GM18861 (cell line): ENCODE measurements at regions not wholly inside any gene's neighbourhood (a gene's known extent, or its start where the extent isn't known, plus 50 kb on each side); places are given as distances from the start of the nearest gene placed in this dataset.

Source experiments
- ATAC-seq: cut with Tn5 transposase; IDR thresholded peaks from one replicate; pipeline ENCODE4 v1.9.1; 2021; ENCODE audit not compliant: unreplicated experiment

- ATAC-seq, result no peak
These were observed 83.6 kb downstream of the SPRING1 start for GRCh38 chr12:116654226-116654743.

DNA sequence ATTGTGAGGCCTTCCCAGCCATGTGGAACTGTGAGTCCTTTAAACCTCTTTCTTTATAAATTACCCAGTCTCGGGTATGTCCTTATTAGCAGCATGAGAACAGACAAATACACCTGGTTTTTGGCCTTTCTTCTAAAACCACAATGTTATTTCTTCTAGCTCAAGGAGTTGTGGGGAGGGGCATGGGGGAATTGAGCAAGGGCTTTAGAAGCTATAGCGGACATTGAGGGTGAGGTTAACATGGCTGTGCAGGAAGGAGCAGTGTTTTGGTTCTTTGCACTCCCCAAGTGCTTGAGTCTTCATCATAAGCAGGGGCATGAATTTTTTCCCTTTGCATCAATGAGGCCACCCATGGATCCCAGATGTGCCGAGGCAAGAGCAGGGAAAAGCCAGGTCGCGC lies 86.8 kb downstream of the SPRING1 start:
- no peak for ATAC-seq

- ATAC-seq, result no peak
These were observed 87.2 kb downstream of the SPRING1 start for GRCh38 chr12:116650585-116651087.

DNA sequence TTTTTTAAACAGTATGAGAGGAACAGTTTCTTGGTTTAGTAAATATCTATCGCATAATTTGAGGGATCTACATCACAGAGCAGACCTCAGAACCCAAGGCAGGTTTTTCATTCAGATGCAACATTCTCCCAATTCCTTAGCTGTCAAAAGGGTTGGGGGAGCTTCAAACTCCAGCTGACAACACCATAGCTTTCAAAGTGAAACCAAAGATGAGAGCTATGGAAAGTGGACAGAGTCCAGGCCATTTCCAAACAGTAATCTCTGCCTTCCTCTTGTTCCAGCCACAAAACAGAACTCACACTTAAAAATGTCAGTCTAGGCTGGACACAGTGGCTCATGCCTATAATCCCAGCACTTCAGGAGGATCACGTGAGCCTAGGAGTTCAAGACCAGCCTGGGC lies 87.8 kb downstream of the SPRING1 start:
- ATAC-seq, result no peak

GRCh38 chr12:116647813-116648212 lies 88.6 kb downstream of the MAP1LC3B2 start:
- no peak for ATAC-seq

- ATAC-seq, result no peak
These were observed 87.7 kb downstream of the MAP1LC3B2 start for GRCh38 chr12:116646901-116647300.

DNA sequence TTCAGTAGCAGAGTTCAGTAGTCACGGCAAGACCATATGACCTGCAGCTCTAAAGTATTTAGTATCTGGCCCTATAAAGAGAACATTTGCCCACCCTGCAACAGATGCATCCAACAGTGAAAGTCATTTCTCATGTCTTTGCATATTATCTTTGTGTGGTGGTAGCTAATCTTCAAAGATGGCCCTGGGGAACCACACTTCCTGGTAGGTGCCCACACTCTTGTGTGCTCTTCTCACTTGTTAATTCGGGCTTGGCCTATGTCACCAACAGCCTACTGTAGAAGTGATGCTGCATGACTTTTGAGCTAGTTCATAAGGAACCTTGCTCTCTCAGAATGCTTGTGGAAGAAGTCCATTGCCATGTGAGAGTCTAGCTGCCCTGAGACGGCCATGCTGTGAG lies 85.6 kb downstream of the MAP1LC3B2 start:
- ATAC-seq, result no peak

DNA sequence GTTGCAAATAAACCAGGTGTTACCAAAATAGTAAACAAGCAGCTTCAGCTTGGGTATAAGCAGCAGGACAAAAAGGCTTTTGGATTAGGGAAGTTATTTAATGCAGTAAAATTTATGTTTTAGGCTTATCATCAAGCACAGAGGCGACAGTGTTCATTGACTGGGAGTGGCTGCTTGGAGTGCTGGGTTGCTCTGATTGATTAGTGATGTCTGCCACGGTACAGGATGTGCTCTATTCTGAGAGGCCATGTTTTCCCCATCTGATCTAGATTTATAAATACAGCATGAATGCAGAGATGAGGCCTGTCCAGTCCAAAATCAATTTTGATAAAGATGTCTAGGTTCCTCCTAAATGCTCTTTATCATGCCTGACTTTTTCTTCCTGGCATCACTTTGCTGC lies 83.5 kb downstream of the MAP1LC3B2 start:
- ATAC-seq, result no peak

- ATAC-seq, result no peak
These were observed 82.9 kb downstream of the MAP1LC3B2 start for GRCh38 chr12:116642106-116642505.

DNA sequence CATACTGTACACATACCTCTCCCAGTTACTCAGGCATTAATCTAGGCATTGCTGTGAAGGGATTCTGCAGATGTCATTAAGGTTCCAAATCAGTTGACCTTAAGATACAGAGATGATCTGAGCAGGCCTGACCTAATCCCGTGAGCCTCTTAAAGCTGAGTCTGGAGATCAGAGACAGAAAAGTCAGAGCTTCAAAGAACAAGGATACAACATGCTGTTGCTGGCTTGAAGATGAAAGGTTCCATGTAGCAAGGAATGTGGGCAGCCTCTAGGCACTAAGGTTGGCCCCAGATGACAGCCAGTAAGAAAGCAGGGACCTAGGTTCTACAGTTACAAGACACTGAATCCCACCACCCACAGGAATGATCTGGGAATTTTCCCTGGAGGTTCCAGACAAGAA lies 81.1 kb downstream of the MAP1LC3B2 start:
- no peak for ATAC-seq

GRCh38 chr12:116639765-116640164 lies 80.6 kb downstream of the MAP1LC3B2 start:
- no peak for ATAC-seq

DNA sequence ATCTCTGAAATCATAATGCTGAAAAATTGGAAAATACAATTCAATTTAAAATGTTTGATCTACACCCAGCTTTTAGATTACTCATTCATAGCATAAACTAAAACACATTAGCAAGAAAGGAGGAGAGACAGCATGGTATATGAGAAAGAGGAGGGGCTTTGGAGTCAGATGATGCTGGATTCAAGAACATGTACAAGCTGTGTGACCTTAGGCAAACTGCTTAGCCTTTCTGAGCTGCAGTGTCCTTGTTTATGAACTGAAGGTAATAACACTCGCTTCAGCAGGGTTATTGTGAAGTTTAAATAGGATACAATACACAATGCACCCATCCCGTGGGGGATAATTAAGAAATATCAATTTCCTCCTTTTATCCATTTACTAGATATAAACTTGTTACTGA lies 79.2 kb downstream of the MAP1LC3B2 start:
- no peak for ATAC-seq

DNA sequence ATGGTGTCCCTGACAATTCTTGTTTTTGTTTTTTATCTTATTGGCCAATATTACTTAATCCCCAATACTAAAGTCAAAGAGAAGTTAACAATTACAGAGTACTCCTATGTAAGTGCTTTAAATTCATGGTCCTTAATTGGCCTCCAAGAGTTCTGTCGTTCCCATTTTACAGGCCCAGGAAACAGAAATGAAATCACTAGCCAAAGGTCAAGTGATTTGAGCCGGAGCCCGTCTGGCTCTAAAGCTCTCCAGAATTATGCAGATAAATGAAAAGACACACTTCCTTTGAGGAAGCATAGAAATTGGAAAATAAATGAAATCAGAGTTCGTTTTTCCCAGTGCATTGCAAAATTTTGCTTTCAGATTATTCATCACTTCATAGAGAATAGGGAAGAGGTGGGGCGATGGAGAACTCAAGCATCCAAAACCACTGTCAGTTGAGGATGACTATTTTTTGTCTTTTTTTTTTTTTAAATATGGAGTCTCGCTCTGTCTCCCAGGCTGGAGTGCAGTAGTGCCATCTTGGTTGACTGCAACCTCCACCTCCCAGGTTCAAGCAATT lies 78.5 kb downstream of the MAP1LC3B2 start:
- no peak for ATAC-seq

DNA sequence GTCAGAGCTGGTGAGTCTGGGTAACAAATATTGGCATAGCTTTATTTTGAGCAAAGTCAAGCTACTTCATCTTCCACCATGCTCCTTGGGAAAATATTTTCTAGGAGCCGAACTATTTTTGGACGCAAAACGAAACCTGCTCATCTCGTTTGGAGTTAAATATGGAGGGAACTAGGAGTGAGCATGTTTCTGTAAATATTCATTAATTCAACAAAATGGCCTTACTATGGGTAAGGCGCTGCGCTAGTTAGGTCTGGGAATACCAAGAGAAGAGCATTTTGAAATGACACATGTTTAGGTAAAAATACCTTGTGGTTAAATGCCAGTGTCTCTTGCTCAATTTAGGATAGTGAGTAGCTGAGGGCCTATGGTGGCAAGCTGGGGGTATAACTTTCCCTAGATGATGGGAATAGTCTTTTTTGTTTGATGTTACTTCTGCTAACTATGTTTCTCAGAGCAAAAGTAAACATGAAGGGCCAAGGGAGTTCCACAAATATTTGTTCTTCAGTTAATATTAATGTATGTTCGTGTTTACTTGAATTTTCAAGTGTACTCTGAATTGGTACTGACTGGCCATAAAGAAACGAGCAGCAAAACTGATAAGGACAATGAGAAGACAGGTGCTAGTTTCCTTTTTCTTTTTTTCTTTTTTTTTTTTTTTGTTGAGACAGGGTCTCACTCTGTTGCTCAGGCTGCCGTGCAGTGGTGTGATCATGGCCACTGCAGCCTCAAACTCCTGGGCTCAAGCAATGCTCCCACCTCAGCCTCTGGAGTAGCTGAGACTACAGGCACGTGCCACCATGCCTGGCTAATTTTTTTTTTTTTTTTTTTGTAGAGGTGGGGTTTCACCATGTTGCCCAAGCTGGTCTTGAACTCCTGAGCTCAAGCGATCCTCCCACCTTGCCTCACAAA lies 77.7 kb downstream of the MAP1LC3B2 start:
- ATAC-seq, result no peak

DNA sequence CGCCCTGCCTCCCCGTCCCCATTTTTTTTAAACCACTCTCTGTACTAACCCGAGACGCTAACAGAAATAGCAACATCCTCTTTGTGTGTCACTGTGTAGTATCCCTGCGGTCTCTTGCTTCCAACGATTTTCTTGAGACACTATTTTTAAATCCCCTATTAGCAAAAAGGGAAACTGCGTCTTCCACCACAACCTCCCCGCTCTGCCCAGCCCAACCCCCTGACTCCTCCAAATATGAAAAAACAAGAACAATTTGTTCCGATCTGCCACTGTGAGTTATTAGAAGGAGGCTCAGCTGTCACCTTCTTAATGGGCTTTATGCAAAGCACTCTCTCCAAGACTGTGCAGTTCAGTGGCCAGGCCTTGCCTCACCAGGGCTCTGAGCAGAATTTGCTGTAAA lies 76.3 kb downstream of the MAP1LC3B2 start:
- no peak for ATAC-seq

GRCh38 chr12:116633476-116633875 lies 74.3 kb downstream of the MAP1LC3B2 start:
- no peak for ATAC-seq

DNA sequence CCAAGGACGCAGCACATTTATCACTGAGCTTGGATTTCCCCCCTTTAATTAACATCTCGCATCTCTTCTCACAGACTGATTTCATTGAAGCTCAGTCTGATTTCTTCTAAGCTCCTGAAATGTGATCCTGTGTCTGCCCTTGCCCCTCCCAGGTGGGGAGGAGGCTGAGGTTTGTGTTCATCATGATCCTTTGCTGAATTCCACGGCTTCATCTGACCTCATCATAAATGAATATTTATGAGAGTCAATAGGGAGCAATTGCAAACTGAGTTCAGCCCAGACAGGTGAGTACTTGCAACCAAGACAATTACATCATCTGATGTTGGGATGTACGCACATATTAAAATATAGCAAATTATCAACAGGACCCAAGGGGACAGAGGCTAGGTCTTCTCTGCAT lies 72.4 kb downstream of the MAP1LC3B2 start:
- ATAC-seq, result no peak

DNA sequence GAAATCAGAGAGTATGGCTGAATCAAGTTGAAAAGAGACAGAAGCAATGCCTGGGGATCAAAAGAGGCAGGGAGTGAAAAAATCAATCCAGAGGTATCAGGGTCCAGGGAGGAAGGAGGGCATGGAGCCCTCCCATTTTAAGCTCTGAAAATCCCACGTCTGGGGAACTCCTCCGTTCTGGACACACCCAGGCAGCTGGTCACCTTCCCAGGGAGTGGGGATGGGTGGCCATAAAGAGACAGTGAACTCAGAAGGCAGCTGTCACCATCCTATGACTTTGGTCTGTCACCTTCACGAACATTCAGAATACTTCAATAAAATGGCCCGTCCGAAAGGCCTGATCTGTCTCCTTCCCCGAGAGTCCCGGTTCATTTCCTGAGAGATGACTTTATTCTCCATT lies 71.6 kb downstream of the MAP1LC3B2 start:
- no peak for ATAC-seq

- ATAC-seq, result no peak
These were observed 70.3 kb downstream of the MAP1LC3B2 start for GRCh38 chr12:116629480-116629879.

DNA sequence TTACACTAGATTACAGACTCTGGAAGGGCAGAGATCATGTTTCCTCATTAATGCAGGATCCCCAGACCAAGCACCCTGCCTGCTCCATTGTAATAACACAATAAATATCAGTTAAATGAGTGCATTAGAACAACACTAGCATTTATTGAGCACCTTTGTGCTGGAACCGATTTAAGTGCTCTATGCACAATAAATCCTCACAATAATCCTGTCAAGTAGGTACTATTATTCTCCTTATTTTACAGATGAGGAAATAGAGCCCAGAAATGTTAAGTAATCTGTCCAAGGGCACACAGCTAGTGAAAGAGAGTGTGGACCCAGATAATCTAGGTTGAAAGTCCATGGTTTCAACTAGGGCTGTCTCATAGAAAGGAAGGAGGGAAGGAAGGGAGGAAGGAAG lies 69.8 kb downstream of the MAP1LC3B2 start:
- no peak for ATAC-seq

DNA sequence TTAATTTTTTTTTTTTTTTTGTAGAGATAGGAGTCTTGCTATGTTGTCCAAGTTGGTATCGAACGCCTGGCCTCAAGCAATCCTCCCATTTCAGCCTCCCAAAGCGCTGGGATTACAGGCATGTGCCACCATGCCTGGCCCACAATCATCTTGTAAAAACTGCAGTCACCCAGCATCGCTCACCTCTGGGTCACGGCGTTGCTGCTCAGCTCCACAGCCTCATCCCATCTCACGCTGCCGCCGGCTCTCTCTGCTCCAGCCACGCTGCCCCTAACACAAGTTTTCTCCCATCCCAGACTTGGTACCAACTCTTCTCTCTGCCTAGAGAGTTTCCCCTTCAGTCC lies 69.2 kb downstream of the MAP1LC3B2 start:
- no peak for ATAC-seq
